ENCODE measurements at regions not wholly inside any gene's neighbourhood (a gene's known extent, or its start where the extent isn't known, plus 50 kb on each side); places are given as distances from the start of the nearest gene placed in this dataset.

GRCh38 chr22:48573766-48574165 lies 1253.9 kb downstream of the BRD1 start:
- no peak for DNase-seq

GRCh38 chr22:48572951-48573350 lies 1254.7 kb downstream of the BRD1 start:
- DNase-seq = no peak

- DNase-seq = no peak
Observed at GRCh38 chr22:48570912-48571311, 1256.8 kb downstream of the BRD1 start.

- no peak for DNase-seq
Observed at GRCh38 chr22:48569476-48570233, 1258.0 kb downstream of the BRD1 start.

- DNase-seq = no peak
Observed at GRCh38 chr22:48568736-48569330, 1258.8 kb downstream of the BRD1 start.

GRCh38 chr22:48567213-48567975 lies 1260.3 kb downstream of the BRD1 start:
- DNase-seq = no peak

- no peak for DNase-seq
Observed at GRCh38 chr22:48566741-48567140, 1260.9 kb downstream of the BRD1 start.

- no peak for DNase-seq
Observed at GRCh38 chr22:48565901-48566501, 1261.7 kb downstream of the BRD1 start.

- DNase-seq = no peak
Observed at GRCh38 chr22:48564995-48565394, 1262.7 kb downstream of the BRD1 start.

- no peak for DNase-seq
Observed at GRCh38 chr22:48563966-48564330, 1263.7 kb downstream of the BRD1 start.

- DNase-seq = no peak
Observed at GRCh38 chr22:48563118-48563965, 1264.3 kb downstream of the BRD1 start.

GRCh38 chr22:48561676-48562075 lies 1266.0 kb downstream of the BRD1 start:
- no peak for DNase-seq

- no peak for DNase-seq
Observed at GRCh38 chr22:48560836-48561235, 1266.8 kb downstream of the BRD1 start.

GRCh38 chr22:48560389-48560751 lies 1267.3 kb downstream of the BRD1 start:
- no peak for DNase-seq

GRCh38 chr22:48559647-48560388 lies 1267.9 kb downstream of the BRD1 start:
- no peak for DNase-seq

GRCh38 chr22:48558606-48559402 lies 1268.9 kb downstream of the BRD1 start:
- no peak for DNase-seq

- no peak for DNase-seq
Observed at GRCh38 chr22:48558016-48558415, 1269.7 kb downstream of the BRD1 start.

GRCh38 chr22:48557473-48557872 lies 1270.2 kb downstream of the BRD1 start:
- DNase-seq = no peak

GRCh38 chr22:48556751-48557150 lies 1270.9 kb downstream of the BRD1 start:
- DNase-seq = no peak

GRCh38 chr22:48556222-48556621 lies 1271.5 kb downstream of the BRD1 start:
- no peak for DNase-seq

GRCh38 chr22:48555606-48556005 lies 1272.1 kb downstream of the BRD1 start:
- DNase-seq = no peak

Measured in femur (tissue), 1 donor.